Panc1 (cell line): ENCODE measurements at regions not wholly inside any gene's neighbourhood (a gene's known extent, or its start where the extent isn't known, plus 50 kb on each side); places are given as distances from the start of the nearest gene placed in this dataset.
A peak's percentile ranks its signal among the peaks of the same experiment; 100 is the strongest.

ENCODE experiments used
- ATAC-seq: fragments of 200-7000 bp; cut with Tn5 transposase; 2 replicates; pipeline ENCODE4 v1.9.1; 2020; ENCODE audit warnings: mild to moderate bottlenecking, moderate library complexity
- BruUV-seq: library from RNA; stranded (reverse); fragments of 400-500 nt; replicated peaks from 2 replicates; lab custom pipeline; 2021; lab: Mats Ljungman, UMichigan
- CTCF ChIA-PET: fragments of 300-600 bp; sonication (Branson Sonifier 250); formaldehyde crosslinking; loops from one replicate; lab custom pipeline; 2022; ENCODE audit warnings: antibody characterized with exemption; lab: Charles Lee
- POLR2A ChIA-PET: fragments of 300-600 bp; sonication (Branson Sonifier 250); formaldehyde crosslinking; loops from one replicate; lab custom pipeline; 2022; ENCODE audit warnings: antibody characterized with exemption; lab: Charles Lee
- DNase-seq: peaks from one replicate; pipeline ENCODE4 v3.0.0-alpha.2; 2010; ENCODE audit warnings: low read depth, low spot score
- H3K27ac ChIP-seq: 2 replicates; pipeline ENCODE4 v1.5.1; 2011; ENCODE audit warnings: mild to moderate bottlenecking, low read length, inconsistent platforms
- H3K27me3 ChIP-seq: fragments of 200-500 bp; sonication (Bioruptor generic); 2 replicates; pipeline ENCODE4 v1.6.0; 2014; ENCODE audit warnings: low read length, inconsistent platforms; ENCODE audit not compliant: control insufficient read depth, insufficient read depth
- H3K36me3 ChIP-seq: fragments of 200-500 bp; sonication (Bioruptor generic); 2 replicates; pipeline ENCODE4 v1.5.1; 2014; ENCODE audit warnings: inconsistent platforms, mild to moderate bottlenecking, low read length, moderate library complexity; ENCODE audit not compliant: control insufficient read depth, insufficient read depth
- H3K4me1 ChIP-seq: 2 replicates; pipeline ENCODE4 v1.5.1; 2011; ENCODE audit warnings: inconsistent platforms, mild to moderate bottlenecking, low read length, moderate library complexity; ENCODE audit not compliant: control insufficient read depth, insufficient read depth
- H3K4me3 ChIP-seq, 2 experiments: 2 replicates each; pipeline ENCODE4 v1.5.1; 2011 to 2012; ENCODE audit warnings: low read depth in 2 of 2, low read length in 2 of 2, mild to moderate bottlenecking in 2 of 2, inconsistent platforms in 1 of 2, moderate library complexity in 1 of 2
- H3K9me3 ChIP-seq: fragments of 200-500 bp; sonication (Bioruptor generic); 2 replicates; pipeline ENCODE4 v1.5.1; 2014; ENCODE audit warnings: low read depth, mild to moderate bottlenecking, inconsistent platforms, low read length, moderate library complexity; ENCODE audit not compliant: control insufficient read depth, insufficient read depth
- CTCF ChIP-seq: fragments of 450-650 bp; IDR thresholded peaks from 2 replicates; pipeline ENCODE4 v1.5.1; 2017; ENCODE audit warnings: mild to moderate bottlenecking
- POLR2AphosphoS5 ChIP-seq: IDR thresholded peaks from 2 replicates; pipeline ENCODE4 v1.6.1; 2012; ENCODE audit warnings: mild to moderate bottlenecking, low read depth, low read length, moderate library complexity
- SIN3A ChIP-seq: IDR thresholded peaks from 2 replicates; pipeline ENCODE4 v1.6.1; 2012; ENCODE audit warnings: low read depth, mild to moderate bottlenecking, low read length, moderate library complexity, borderline replicate concordance; ENCODE audit not compliant: insufficient read depth
- TCF7L2 ChIP-seq: IDR thresholded peaks from 2 replicates; pipeline ENCODE4 v1.6.1; 2011; ENCODE audit warnings: mild to moderate bottlenecking, low read depth, low read length, inconsistent platforms
- in situ Hi-C: cut with HindIII; loops from 2 replicates; pipeline ENCODE4 v1.10.0; 2016; ENCODE audit warnings: low sequenced_read_pairs, low pct_unique_long_range_greater_than_20kb
- intact Hi-C: fragments of 100-400 bp; cut with micrococcal nuclease; formaldehyde crosslinking; loops from one replicate; pipeline ENCODE4 v1.10.0; 2022; ENCODE audit not compliant: unreplicated experiment
- TF ChIP-seq, protein P1 (sequence below), 2 experiments: IDR thresholded peaks; 2 replicates each; pipeline ENCODE4 v1.6.1; 2011 to 2012; ENCODE audit warnings: low read depth in 2 of 2, control low read depth in 1 of 2, low read length in 1 of 2, mild to moderate bottlenecking in 1 of 2, moderate library complexity in 1 of 2; ENCODE audit not compliant: insufficient read depth in 1 of 2

DNA sequence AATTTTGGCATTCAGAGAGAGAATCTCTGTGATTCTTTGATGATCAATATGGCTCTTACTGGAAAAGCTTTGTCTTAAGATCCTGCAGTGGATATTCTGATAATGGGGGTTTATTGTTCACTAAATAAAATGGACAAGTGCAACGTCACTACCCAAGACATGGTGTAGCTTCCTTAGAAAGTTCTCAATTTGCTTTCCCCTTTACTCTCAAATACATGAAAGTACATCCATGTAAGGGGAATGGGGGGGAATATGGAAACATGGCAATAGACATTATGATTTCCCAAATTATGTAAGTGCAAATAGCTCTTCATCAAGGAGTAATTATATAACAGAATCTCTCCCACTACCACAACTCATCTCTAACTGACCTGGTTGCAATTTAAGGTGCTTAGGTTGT is 126.3 kb upstream of the DPYD start:
- no peak for ATAC-seq
- H3K9me3 ChIP-seq: no peaks in the 10 kb centered on the region
- intact Hi-C loops (no loop called here), in situ Hi-C loops (no loop called here)
- H3K27me3 ChIP-seq: no peaks in the 10 kb centered on the region
- H3K4me3 ChIP-seq: no peak overlapping the region
- H3K4me1 ChIP-seq: no peaks in the 10 kb centered on the region
- TF ChIP-seq, protein P1, sequence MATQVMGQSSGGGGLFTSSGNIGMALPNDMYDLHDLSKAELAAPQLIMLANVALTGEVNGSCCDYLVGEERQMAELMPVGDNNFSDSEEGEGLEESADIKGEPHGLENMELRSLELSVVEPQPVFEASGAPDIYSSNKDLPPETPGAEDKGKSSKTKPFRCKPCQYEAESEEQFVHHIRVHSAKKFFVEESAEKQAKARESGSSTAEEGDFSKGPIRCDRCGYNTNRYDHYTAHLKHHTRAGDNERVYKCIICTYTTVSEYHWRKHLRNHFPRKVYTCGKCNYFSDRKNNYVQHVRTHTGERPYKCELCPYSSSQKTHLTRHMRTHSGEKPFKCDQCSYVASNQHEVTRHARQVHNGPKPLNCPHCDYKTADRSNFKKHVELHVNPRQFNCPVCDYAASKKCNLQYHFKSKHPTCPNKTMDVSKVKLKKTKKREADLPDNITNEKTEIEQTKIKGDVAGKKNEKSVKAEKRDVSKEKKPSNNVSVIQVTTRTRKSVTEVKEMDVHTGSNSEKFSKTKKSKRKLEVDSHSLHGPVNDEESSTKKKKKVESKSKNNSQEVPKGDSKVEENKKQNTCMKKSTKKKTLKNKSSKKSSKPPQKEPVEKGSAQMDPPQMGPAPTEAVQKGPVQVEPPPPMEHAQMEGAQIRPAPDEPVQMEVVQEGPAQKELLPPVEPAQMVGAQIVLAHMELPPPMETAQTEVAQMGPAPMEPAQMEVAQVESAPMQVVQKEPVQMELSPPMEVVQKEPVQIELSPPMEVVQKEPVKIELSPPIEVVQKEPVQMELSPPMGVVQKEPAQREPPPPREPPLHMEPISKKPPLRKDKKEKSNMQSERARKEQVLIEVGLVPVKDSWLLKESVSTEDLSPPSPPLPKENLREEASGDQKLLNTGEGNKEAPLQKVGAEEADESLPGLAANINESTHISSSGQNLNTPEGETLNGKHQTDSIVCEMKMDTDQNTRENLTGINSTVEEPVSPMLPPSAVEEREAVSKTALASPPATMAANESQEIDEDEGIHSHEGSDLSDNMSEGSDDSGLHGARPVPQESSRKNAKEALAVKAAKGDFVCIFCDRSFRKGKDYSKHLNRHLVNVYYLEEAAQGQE (IDR thresholded peaks at IDR 0.05; ENCODE audit: insufficient read depth in 1 of 2, low read depth in 2 of 2, low read length in 1 of 2): no peak
- no peak for TF ChIP-seq SIN3A
- TF ChIP-seq TCF7L2: no peak
- no peak for TF ChIP-seq POLR2AphosphoS5
- no peak for TF ChIP-seq CTCF
- H3K36me3 ChIP-seq: no peaks in the 10 kb centered on the region
- no peak overlapping the region for H3K27ac ChIP-seq
- ChIA-PET CTCF (no interaction called here), POLR2A (no interaction called here)
- no TSS peak for BruUV-seq
- DNase-seq: no peak

GRCh38 chr1:98045767-98046641 is 125.2 kb upstream of the DPYD start:
- Histone ChIP-seq H3K9me3 (no peaks in the 10 kb centered on the region), H3K27ac (no peak overlapping the region), H3K36me3 (no peaks in the 10 kb centered on the region), H3K27me3 (no peaks in the 10 kb centered on the region), H3K4me3 (peak overlapping the region in 1 of 2 experiments; percentile 31; a peak in 1 of 4 replicates), H3K4me1 (no peaks in the 10 kb centered on the region)
- POLR2A ChIA-PET: no interaction called here
- in situ Hi-C loops: no loop called here
- ATAC-seq (no peak), DNase-seq (no peak)
- CTCF ChIA-PET: no interaction called here
- intact Hi-C loops: no loop called here
- TF ChIP-seq TCF7L2 (no peak), POLR2AphosphoS5 (no peak), SIN3A (no peak), CTCF (no peak)
- TF ChIP-seq, protein P1 (IDR thresholded peaks at IDR 0.05; ENCODE audit: insufficient read depth in 1 of 2, low read depth in 2 of 2, low read length in 1 of 2): no peak
- BruUV-seq: no TSS peak
